GM21381 (cell line): ENCODE measurements at regions not wholly inside any gene's neighbourhood (a gene's known extent, or its start where the extent isn't known, plus 50 kb on each side); places are given as distances from the start of the nearest gene placed in this dataset.

ENCODE experiments used
- ATAC-seq: cut with Tn5 transposase; IDR thresholded peaks from one replicate; pipeline ENCODE4 v1.9.1; 2021; ENCODE audit warnings: mild to moderate bottlenecking, moderate library complexity; ENCODE audit not compliant: unreplicated experiment

GRCh38 chr5:88401686-88402085, 133.0 kb upstream of the TMEM161B start:
- no peak for ATAC-seq

- no peak for ATAC-seq
Measured at GRCh38 chr5:88401228-88401627, 132.6 kb upstream of the TMEM161B start.

GRCh38 chr5:88399561-88399960, 130.9 kb upstream of the TMEM161B start:
- ATAC-seq: no peak

- ATAC-seq: no peak
Measured at GRCh38 chr5:88398316-88398715, 129.7 kb upstream of the TMEM161B start.

- ATAC-seq: no peak
Measured at GRCh38 chr5:88396751-88397281, 128.2 kb upstream of the TMEM161B start.

- no peak for ATAC-seq
Measured at GRCh38 chr5:88396000-88396535, 127.4 kb upstream of the TMEM161B start.

- ATAC-seq: no peak
Measured at GRCh38 chr5:88395264-88395663, 126.6 kb upstream of the TMEM161B start.

GRCh38 chr5:88394536-88395175, 126.0 kb upstream of the TMEM161B start:
- ATAC-seq: no peak

- ATAC-seq: no peak
Measured at GRCh38 chr5:88393716-88394535, 125.3 kb upstream of the TMEM161B start.

GRCh38 chr5:88393042-88393441, 124.4 kb upstream of the TMEM161B start:
- no peak for ATAC-seq

GRCh38 chr5:88391991-88392390, 123.3 kb upstream of the TMEM161B start:
- ATAC-seq: no peak

- no peak for ATAC-seq
Measured at GRCh38 chr5:88391116-88391515, 122.5 kb upstream of the TMEM161B start.

- no peak for ATAC-seq
Measured at GRCh38 chr5:88390481-88390880, 121.8 kb upstream of the TMEM161B start.

GRCh38 chr5:88390096-88390441, 121.4 kb upstream of the TMEM161B start:
- no peak for ATAC-seq

GRCh38 chr5:88389338-88390095, 120.9 kb upstream of the TMEM161B start:
- ATAC-seq: no peak

GRCh38 chr5:88388476-88389337, 120.1 kb upstream of the TMEM161B start:
- no peak for ATAC-seq

GRCh38 chr5:88384886-88385285, 116.2 kb upstream of the TMEM161B start:
- no peak for ATAC-seq

GRCh38 chr5:88380332-88380731, 111.7 kb upstream of the TMEM161B start:
- no peak for ATAC-seq

- no peak for ATAC-seq
Measured at GRCh38 chr5:88377705-88378656, 109.3 kb upstream of the TMEM161B start.
